ENCODE measurements at regions not wholly inside any gene's neighbourhood (a gene's known extent, or its start where the extent isn't known, plus 50 kb on each side); places are given as distances from the start of the nearest gene placed in this dataset.

GRCh38 chr11:95341221-95341620 is 110.2 kb upstream of the SESN3 start:
- no peaks in the 10 kb centered on the region for H3K27me3 Mint-ChIP-seq (ENCODE audit: low read depth)

More at GRCh38 chr11:95341221-95341620, 110.2 kb upstream of the SESN3 start:
- H4K91ac ChIP-seq (ENCODE audit: insufficient read length, low read depth, low read length) = no peak overlapping the region
- no peak overlapping the region for H3K18ac ChIP-seq (ENCODE audit: insufficient read length, low read depth, low read length)
- Mint-ChIP-seq H3K9me3 (no peaks in the 10 kb centered on the region), H3K36me3 (ENCODE audit: insufficient read depth in 1 of 3, low read depth in 3 of 3) (no peaks in the 10 kb centered on the region; a peak in 1 of 7 replicates), H3K4me1 (peaks cover 4 to 24% of the 10 kb centered on the region in 2 experiments), H3K27ac (no peak overlapping the region), H3K4me3 (no peak overlapping the region)
- H4K5ac ChIP-seq (ENCODE audit: insufficient read length, low read depth, low read length) = no peak overlapping the region
- H3K27me3 ChIP-seq (ENCODE audit: insufficient read depth, low read length) = no peaks in the 10 kb centered on the region
- no peaks in the 10 kb centered on the region for H3K9me3 ChIP-seq (ENCODE audit: control insufficient read depth, low read depth, low read length)
- H4K8ac ChIP-seq (replicated peaks; ENCODE audit: insufficient read length, low read depth, low read length) = no peak overlapping the region
- no peak overlapping the region for H3K4me2 ChIP-seq (ENCODE audit: insufficient read depth, insufficient read length, low read length)
- no peaks in the 10 kb centered on the region for H3K79me1 ChIP-seq (ENCODE audit: insufficient read depth, low read depth, low read length, poor library complexity, severe bottlenecking)
- TF ChIP-seq, protein P1, sequence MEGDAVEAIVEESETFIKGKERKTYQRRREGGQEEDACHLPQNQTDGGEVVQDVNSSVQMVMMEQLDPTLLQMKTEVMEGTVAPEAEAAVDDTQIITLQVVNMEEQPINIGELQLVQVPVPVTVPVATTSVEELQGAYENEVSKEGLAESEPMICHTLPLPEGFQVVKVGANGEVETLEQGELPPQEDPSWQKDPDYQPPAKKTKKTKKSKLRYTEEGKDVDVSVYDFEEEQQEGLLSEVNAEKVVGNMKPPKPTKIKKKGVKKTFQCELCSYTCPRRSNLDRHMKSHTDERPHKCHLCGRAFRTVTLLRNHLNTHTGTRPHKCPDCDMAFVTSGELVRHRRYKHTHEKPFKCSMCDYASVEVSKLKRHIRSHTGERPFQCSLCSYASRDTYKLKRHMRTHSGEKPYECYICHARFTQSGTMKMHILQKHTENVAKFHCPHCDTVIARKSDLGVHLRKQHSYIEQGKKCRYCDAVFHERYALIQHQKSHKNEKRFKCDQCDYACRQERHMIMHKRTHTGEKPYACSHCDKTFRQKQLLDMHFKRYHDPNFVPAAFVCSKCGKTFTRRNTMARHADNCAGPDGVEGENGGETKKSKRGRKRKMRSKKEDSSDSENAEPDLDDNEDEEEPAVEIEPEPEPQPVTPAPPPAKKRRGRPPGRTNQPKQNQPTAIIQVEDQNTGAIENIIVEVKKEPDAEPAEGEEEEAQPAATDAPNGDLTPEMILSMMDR (conservative IDR thresholded peaks at IDR 0.05) = no peak
- H3T11ph ChIP-seq (ENCODE audit: low read length) = no peak overlapping the region
- H3K79me2 ChIP-seq (ENCODE audit: insufficient read depth, low read length) = no peaks in the 10 kb centered on the region
- no peaks in the 10 kb centered on the region for H3K23me2 ChIP-seq (ENCODE audit: insufficient read length, low read depth, low read length, poor library complexity, severe bottlenecking)
- no peak overlapping the region for H2BK120ac ChIP-seq (ENCODE audit: low read depth, low read length, poor library complexity, severe bottlenecking)
- no peak overlapping the region for H3K27ac ChIP-seq (ENCODE audit: insufficient read length, low read depth, low read length)
- H3K23ac ChIP-seq (ENCODE audit: insufficient read length, low read depth, low read length) = no peak overlapping the region
- no CpG with 5 or more reads among the region's 10 CpGs for WGBS (ENCODE audit: extremely low coverage, insufficient read length, low lambda C conversion rate)
- no peak overlapping the region for H2BK12ac ChIP-seq (ENCODE audit: insufficient read length, low read depth, low read length)
- H3K4ac ChIP-seq (ENCODE audit: low read depth, low read length) = no peak overlapping the region
- no peak for DNase-seq
- no peak overlapping the region for H3K9ac ChIP-seq (ENCODE audit: extremely low read depth, insufficient read length, low read length)
- H2AFZ ChIP-seq (ENCODE audit: low read length) = no peak overlapping the region
- H2BK20ac ChIP-seq (ENCODE audit: low read depth, low read length, poor library complexity, severe bottlenecking) = no peak overlapping the region
- H2BK5ac ChIP-seq (ENCODE audit: insufficient read length, low read length) = no peak overlapping the region
- H3K4me1 ChIP-seq (ENCODE audit: insufficient read depth, low read length) = peaks cover 8% of the 10 kb centered on the region
- H2BK15ac ChIP-seq (ENCODE audit: low read depth, low read length) = no peak overlapping the region
- peak overlapping the region; percentile 36; the same call in 1 of the 2 replicates for H3K14ac ChIP-seq (ENCODE audit: insufficient read depth, low read length)
- no peak overlapping the region for H3K56ac ChIP-seq (ENCODE audit: insufficient read length, low read depth, low read length)
- no peak overlapping the region for H2AK5ac ChIP-seq (ENCODE audit: insufficient read length, low read length)
- H4K20me1 ChIP-seq (ENCODE audit: control insufficient read depth, insufficient read depth, insufficient read length) = no peaks in the 10 kb centered on the region
